8988T (cell line): ENCODE measurements at regions not wholly inside any gene's neighbourhood (a gene's known extent, or its start where the extent isn't known, plus 50 kb on each side); places are given as distances from the start of the nearest gene placed in this dataset.

Source experiments
- DNase-seq: peaks from one replicate; pipeline ENCODE4 v3.0.0; 2011

DNA sequence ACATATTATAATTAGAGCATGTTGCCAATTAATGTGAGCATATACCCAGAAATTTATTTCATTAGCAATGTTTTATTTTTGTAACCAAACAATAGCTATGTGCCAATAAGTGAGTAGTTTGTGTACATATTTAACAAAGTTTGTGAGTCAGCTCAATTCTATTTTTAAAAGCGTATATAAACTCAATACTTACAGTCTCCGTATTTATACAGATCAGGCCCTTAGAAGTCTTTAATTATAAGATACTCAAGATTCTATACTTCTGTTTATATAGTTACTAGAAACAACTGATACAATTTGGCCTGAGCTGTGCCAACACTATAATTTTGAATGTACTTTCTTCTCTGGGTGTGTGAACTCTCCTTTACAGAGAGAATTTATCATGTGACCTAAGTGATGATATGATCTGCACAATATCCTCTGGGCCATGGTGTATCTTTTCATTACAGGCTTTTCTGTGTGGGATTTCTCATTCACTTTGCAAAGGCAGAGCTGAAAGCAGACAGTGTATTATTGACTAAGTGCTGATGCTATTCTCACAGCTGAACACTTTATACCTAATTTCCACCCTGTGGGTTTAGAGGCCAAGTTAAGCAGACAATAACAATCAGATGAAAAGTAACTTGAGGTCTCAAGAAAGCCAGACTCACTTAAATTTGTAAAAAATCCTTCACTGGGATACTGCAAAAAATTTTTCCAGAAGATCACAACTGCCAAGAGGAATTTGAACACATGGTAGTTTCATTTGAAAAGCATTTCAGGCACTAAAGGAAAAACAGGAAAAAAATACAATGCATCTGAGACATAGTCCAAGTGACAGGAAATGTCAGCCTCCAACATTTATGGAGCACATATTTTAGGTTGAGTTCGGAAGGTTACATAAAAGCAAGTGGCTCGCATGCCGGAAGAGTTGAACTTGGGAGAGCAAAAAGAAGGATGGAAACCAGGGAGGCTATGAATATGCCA, 277.9 kb upstream of the SEMA6D start:
- no peak for DNase-seq

DNA sequence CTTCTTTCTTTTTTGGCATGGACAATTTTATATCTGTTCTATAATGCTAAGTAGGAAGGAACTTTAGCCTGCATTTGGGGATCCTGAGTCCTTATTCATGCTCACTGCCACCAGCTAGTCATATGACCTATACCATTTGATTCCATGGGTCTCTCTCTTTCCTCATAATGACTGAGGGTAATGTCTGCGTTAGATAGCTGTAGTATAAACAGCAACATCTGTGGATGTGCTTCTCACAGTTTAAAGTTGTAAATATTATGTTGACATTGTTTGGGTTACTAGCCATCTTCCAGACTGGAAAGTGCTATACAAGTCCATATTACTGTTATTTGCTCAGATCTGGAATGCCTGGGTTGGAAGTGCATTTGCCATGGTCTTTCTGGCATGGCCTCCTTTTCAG, 274.9 kb upstream of the SEMA6D start:
- no peak for DNase-seq

DNA sequence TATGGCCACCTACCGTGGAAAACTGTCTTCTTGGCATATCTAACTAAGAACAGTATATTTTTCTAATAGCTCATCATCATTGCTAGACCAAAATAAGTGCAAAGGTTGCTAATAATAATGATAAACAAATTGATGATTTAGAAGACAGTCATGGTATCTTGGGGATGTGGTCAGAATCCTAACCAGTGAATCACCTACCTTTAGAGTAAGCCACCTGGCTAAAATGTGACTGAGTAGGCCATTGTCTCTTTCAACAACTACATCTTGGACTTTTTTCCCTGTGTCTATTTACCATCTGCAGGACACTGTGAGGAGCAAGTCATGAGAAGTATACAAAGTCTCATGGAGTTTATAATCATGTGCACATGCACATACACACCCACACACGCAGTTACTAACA, 273.5 kb upstream of the SEMA6D start:
- DNase-seq = no peak

DNA sequence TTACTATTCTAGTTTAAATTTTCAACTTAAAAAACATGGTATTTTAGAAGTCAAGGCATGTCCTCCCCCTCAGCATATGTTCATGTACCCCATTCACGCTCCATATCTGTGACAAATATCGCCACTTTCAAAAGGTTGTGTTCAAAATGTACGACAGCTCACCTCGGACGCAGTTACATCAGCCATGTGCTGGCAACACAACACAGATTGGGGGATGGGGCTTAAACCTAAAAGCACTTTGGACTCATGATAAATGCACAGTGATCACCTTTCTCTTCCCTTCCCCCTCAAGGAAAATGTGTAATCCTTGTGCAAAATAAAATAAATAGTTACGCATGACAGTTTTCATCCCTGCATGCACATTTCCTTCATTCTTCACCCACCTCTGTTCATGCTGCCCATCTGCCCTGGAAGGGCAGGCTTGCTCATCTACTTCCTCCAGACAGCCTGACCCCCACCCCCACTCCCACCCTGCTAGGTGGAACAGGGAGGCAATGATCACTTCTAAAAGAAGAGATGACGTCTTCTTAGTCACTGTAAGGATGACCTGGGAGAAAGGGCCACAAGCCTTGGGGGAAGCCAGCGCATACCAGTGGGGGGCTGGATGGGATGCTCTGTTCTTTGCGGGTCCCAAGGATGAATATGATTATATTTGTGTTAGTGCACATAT, 271.4 kb upstream of the SEMA6D start:
- DNase-seq = no peak

DNA sequence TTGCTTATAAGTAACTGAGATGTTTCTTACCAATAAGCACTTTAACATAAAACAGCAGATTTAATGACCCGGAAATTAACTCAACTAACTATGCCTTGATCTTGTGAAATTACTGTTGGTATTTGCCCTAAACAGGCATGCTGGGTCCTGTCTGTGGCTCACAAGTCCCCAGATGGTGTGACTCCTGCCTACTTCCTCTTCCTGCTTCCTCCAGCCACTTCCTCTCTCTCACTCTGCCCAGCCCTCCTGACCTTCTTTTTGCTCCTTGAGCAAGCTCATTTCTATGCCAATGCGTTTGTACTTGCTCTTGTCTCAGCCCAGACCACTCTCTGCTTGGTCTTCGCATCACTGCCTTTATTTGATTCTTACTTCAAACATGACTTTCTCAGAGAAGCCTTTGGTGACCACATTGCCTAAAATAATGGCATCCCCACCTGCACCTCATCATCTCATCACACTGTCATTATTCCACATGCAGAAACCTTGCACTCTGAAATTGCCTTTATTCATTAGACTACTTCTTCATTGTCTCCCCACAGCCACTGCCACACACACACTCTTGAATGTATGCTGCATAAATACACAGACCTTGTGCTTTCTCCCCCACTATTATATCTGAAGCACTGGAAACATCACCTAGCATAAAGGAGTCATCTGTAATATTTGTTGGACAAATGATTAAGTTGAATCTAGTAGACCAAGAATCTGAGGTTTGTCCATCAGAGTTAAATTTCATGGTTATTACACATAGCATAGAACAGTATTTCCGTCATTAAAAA, 256.3 kb upstream of the SEMA6D start:
- DNase-seq = no peak

DNA sequence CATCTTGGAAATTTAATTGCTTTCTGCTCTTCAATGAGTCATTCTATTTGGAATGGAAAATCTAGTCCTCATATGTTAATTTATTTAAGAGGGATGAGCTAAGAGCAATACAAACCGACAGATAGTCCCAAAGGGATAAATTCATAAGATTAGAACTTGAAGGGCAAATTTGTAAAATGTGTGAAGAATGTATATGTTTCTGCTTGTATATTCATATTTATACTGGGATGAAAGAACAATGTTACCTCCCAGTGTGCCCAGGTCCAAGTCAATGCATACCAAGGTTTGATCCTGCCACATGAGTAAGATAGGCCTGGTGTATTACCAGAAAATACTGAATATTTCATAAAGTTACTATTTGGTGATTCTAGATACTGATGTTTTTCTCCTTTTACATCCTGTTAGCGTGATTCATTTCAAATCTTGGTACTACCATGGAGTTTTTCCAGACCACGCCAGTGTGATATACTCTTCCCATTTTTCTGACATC, 255.6 kb upstream of the SEMA6D start:
- DNase-seq = no peak

DNA sequence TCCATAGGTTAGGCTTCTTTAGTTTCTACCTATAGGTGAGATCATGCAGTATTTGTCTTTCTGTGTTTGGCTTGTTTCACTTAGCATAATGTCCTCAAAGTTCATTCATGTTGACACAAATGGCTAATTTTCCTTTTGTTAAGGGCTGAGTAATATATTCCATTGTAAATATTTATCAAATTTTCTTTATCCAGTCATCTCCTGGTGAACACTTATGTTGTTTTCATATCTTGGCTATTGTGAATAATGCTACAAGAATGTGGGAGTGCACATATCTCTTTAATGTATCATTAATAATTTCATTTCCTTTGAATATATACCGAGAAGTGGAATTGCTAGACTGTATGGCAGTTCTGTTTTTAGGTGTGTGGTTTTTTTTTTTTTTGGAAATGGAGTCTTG, 250.9 kb upstream of the SEMA6D start:
- DNase-seq = no peak

DNA sequence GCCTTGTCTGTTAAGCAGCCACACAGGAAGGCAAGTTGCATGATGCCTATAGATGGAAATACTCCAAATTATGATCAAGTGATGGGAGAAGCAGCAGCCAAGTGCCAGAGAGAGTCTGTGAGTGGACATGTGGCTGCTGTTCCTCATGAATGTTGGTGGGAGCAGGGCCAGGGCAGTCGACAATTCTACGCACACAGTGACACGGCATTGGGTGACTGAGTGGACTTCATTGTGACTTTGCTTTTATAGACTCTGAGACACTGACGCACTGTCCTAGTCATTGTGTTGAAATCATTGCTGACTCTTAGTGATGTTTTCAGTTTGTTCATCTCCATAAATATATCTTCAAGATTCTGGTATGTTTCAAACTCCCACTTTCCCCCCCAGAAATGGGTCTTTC, 246.3 kb upstream of the SEMA6D start:
- DNase-seq = no peak

DNA sequence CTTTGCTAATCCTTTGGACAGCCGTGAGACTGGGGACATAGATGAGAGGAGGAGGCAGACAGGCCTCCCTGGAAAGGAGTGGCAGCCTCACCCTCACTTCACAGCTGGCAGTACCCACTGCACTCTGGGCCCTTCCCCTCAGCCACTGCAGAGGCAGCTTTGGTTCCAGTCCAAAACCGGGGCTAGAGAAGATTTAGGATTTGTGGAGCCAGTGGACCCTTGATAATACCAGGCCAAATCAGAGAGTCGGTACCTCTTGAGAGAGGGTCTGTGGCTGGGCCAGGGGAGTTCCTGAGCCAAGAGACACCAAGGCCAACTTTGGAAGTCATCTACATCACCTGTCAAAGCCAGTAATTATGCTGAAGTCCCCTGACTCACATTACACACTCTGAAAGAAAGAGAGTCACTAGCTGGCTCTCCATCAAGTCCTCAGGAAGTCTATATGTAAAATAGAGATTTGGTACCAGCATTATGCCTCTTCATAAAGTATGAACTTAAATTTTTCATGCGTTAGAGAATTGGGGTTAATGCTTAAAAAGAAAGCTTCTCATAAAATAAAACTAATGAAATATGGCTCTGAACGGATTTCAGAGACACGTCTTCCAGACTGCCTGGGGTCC, 244.1 kb upstream of the SEMA6D start:
- no peak for DNase-seq

DNA sequence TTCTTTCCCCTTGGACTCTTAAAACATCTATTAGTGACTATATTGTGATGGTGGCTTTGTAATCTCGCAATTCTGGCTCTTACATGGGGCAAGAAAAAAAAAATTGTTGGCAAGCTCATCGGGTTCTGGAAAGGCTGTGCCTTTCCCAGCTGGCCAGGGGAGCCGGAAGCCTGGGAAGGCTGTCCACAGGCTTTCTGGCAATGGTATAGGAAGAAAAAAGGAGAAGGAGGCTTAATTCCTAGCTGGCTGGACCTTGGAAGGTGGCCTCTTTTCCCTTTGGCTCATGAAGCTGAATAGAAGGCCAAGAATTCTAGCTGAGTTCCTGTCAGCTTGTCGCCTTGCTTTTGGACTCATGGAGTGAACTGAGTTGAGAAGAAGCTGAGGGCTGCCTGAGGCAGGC, 243.5 kb upstream of the SEMA6D start:
- no peak for DNase-seq

DNA sequence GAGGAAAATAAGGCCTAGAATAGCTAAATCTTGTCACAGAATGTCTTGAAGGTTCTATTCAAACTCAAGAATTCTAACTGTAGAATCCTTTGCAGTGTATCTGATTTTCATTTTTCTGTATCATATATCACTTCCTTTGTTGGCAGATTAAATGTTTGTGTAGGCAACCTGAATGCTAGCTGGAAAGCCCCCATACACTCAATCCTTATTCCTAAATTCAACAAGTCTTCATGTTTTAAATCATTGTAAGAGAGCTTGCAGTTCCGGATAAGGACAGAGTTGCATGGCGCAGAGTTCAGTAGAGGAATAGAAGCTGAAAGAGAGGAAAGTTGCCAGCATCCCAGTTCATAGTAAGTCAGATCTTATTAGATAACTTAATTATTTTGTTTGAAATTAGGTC, 242.0 kb upstream of the SEMA6D start:
- DNase-seq = no peak

DNA sequence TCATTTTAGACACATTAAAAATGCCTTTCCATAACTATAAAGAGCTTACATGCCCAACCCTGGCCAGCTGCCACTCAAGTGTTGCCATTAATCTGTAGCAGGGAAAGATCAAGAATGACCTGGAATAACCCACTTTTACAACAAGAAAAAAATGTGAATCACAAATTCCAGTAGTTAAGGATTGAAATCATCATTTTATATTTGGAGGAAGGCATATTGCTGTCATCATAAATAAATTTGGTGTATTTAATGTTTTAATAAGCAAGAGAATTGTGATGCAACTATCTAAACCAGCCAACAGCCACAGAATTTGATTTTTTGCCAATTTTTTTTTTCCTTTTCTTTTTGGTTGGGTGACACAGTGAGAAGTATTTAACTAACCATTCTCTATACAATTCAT, 240.0 kb upstream of the SEMA6D start:
- no peak for DNase-seq

DNA sequence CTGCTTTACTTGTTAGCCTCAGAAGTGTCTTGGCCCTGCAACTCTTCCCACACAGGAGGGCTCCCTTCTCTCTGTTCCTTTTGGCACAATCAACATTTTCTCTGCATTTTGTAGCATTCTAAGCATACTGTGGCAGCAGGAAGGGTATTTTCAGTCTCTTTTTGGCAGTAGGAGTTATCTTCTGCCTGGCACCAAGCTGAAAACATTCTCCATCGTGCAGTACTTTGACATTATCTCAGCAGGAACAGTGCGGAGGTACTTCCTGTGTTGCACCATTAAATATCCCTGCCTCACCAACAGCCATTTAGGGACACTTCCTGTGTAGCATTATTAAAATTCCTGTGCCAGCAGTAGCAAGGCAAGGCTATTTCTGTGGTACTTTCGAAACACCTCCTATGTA, 233.2 kb upstream of the SEMA6D start:
- DNase-seq = no peak

DNA sequence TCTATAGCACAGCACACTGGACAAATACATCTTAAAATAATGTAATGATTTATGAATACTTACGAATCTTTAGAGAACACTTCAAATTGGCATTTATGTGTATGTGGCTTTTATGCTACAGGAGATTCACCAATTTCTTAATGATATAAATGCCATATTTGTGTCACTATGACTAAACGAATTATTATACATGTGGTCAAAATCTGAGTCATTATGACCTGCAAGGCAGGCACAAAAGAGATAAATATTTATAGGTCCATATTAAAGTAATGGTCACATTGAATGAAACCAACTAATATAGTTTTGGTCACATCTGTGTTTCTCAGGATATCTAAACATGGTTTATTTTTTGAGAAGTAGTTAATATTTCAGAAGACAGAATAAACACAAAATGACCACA, 232.3 kb upstream of the SEMA6D start:
- DNase-seq = no peak

DNA sequence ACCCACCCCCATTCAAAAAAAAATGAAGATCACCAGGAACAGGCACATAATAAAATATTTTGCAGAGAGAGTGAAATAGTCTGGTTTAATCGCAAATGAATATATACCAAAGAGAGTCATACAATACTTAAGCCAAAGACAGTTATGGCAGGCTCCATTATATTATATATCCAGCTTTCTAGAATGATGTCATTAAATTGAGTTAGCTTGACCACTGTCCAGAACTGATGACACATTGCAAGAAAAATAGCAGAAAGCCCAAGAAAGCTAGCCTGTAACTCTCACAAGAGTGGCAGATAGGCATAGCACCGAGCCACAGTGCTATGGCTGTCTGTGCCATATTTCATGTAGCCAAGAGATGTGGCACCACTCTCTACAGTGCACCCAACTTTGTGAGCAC, 231.9 kb upstream of the SEMA6D start:
- no peak for DNase-seq

DNA sequence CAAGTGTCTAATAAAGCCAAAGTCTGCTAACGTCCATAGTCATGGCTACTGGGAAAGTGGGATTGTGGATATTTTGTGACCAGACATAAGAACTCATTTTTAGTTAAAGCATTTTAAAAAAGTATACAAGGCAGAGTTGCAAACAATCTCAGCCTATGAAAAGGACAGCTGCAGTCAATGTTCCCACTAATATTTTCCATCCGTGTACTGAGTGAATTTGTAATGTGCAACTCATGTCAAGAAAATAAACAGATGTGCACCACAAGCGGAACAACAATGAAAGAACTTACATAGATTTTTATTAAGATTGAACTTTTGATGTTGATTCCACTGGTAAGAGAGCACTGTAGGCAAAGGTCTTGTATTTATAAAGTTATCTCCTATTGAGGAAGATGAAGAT, 231.3 kb upstream of the SEMA6D start:
- DNase-seq = no peak

DNA sequence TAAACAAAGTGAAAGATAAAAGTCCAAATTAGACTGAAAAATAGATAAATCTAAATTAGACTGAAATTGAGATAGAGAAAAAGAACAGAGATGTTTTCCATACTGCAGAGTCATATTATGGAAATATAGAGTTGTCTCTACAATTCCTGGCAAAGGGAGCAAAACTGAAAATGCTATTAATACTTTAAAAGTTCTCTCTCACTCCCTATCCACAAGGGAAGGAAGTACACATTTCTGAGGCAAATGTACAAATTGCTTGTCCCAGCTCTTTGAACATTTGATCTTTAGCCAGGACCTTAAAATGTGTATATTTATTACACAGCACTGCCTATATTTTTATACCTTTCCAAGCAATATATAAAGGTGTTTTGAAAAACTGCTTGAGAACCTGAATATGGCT, 225.1 kb upstream of the SEMA6D start:
- DNase-seq = no peak

DNA sequence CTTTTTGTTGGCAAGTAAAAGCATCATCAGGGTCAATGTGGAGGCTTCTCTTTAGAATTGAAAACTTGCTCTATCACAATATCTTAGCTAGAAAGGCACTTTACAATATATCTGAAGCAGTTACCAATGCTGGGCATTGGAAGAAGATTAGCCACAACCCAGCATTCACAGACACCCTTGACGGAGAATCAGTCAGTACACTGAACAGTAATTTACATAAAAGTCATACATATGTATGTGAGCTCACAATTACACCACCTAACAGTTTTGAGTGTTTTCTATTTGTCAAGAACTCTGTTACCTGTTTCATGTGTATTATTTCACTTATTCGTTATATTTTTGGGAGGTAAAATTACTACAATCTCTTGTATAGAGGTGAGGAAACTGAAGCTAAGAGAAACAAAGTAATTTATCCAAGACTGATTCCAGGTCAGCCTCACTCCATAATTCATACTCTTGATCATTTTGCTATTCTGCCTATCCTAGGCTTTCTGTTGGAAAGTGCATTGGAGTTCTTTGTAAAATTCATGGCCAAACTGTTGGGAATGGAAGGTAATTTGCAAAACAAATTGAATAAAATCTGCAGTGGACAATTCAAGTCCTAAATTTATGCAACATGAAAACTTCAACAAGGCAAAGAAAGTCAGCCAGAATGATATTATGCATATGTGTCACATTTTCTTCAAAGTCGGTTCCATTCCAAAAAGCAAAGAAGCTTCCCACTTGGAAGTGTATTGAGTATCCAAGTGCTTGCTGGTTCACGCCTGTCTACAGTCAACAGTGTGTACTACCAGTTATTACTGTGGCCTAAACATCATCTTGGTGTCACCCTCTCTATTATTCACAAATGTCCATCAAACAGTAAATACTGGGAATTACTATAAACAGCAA, 223.7 kb upstream of the SEMA6D start:
- DNase-seq = no peak

DNA sequence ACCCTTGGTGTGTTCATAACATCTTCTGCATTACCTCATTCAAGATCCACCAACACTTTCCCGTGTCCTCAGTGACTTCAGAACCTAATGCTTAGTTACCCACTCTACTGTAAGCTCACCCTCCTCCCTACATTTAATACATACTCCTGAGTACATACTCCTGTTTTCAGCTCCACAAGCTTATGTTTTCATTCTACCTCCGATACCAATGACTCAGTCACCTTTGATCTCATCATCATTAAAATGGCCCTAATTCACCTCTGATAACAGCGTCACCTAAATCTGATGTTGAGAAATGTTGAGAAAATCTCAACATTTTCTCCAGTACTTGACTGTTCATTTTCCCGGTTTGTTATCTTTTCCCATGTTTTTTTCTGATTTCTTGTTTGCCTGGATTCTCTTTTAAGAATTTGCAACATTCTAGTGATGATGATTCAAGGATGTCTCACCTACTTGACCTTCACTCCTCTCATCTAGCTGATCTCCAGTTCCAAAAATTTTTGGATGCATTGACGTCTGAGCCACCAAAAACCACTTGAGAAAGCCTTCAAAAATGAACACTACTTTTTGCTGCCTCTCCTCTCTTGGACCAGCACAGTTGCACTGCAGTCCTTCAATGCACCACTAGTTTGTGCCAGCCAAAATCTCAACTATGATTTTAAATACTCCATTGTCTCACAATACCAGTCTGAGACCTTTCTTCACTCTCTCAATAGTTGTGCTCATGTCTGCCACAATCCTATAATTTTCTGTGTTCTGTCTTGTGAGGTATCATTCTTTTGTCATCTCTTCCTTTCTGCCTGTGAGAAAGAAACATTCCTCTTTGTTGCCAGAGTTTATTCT, 220.7 kb upstream of the SEMA6D start:
- no peak for DNase-seq

DNA sequence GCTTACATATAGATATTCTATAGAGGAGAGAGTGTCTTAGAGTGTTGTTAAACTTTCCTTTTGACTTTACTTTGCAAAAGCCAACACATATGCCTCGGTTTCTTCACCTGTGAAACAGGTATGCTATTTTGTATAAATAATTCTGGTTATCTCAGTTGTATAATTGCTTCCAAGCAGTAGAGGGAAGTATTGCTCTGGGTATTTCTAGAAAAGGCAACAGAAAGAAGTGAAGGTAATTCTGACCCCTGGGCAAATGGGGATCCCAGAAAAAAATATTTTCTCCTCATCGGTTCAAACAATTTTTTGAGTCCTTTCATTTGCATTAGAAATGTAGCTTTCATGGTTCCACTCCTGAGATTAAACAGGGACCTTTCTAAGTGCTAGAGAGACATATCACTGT, 216.5 kb upstream of the SEMA6D start:
- DNase-seq = no peak

DNA sequence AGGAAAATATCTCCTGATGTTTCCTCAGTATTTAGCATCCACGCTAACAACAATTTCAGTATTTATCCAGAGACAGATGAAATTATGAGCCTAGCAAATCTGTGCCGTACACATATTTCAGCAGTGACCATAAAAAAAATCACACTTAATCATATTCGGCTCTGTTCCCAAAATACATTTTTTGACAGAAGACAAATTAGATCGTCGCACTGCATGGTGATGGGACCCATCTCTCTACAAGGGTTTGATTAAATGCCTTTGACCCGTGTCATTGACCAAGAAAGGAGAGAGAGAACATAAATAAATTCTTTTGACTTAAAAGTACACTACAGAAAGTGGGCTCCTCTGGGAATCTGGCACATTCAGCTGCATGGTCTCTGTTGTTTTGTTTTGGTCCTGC, 215.3 kb upstream of the SEMA6D start:
- DNase-seq = no peak
